Karpas-422 (cell line): ENCODE measurements at regions not wholly inside any gene's neighbourhood (a gene's known extent, or its start where the extent isn't known, plus 50 kb on each side); places are given as distances from the start of the nearest gene placed in this dataset.

Experiments
- DNase-seq: peaks from one replicate; pipeline ENCODE4 v3.0.0-alpha.2; 2015
- H2AFZ ChIP-seq: fragments of 200-600 bp; sonication (generic); 2 replicates; pipeline ENCODE4 v1.6.1; 2014; ENCODE audit warnings: antibody characterized with exemption, low read length, mixed read lengths
- H3K27ac ChIP-seq: fragments of 200-600 bp; sonication (generic); 2 replicates; pipeline ENCODE4 v1.5.1; 2014; ENCODE audit warnings: mild to moderate bottlenecking, low read length, moderate library complexity
- H3K27me3 ChIP-seq: fragments of 200-600 bp; sonication (generic); 2 replicates; pipeline ENCODE4 v1.6.1; 2014; ENCODE audit warnings: low read length, mixed read lengths
- H3K36me3 ChIP-seq: fragments of 200-600 bp; sonication (generic); 2 replicates; pipeline ENCODE4 v1.6.1; 2014; ENCODE audit warnings: low read length, mixed read lengths; ENCODE audit not compliant: insufficient read depth
- H3K4me1 ChIP-seq: fragments of 200-600 bp; sonication (generic); 2 replicates; pipeline ENCODE4 v1.6.1; 2014; ENCODE audit warnings: mild to moderate bottlenecking, low read length, mixed read lengths
- H3K4me2 ChIP-seq: fragments of 200-600 bp; sonication (generic); 2 replicates; pipeline ENCODE4 v1.6.1; 2014; ENCODE audit warnings: low read length, low read depth, mild to moderate bottlenecking; ENCODE audit not compliant: poor library complexity, severe bottlenecking
- H3K4me3 ChIP-seq: fragments of 200-600 bp; sonication (generic); 2 replicates; pipeline ENCODE4 v1.5.1; 2014; ENCODE audit warnings: mild to moderate bottlenecking, antibody characterized with exemption, low read length, mixed read lengths
- H3K79me2 ChIP-seq: fragments of 200-600 bp; sonication (generic); 2 replicates; pipeline ENCODE4 v1.6.1; 2014; ENCODE audit warnings: mild to moderate bottlenecking, low read length, mixed read lengths
- H3K9ac ChIP-seq: fragments of 200-600 bp; sonication (generic); 2 replicates; pipeline ENCODE4 v1.6.0; 2014; ENCODE audit warnings: low read length
- H3K9me2 ChIP-seq: fragments of 200-600 bp; sonication (generic), shearing (Covaris generic); replicated peaks from 2 replicates; pipeline ENCODE4 v1.6.0; 2014; ENCODE audit warnings: mild to moderate bottlenecking, low read length, moderate library complexity; ENCODE audit not compliant: insufficient read depth
- H3K9me3 ChIP-seq: fragments of 300-700, 200-600 bp; sonication (generic); 2 replicates; pipeline ENCODE4 v1.6.1; 2014; ENCODE audit warnings: low read length, mixed read lengths
- H4K20me1 ChIP-seq: fragments of 200-600 bp; sonication (generic); 2 replicates; pipeline ENCODE4 v1.6.1; 2014; ENCODE audit warnings: mild to moderate bottlenecking, antibody characterized with exemption, low read length, low read depth; ENCODE audit not compliant: insufficient read depth

DNA sequence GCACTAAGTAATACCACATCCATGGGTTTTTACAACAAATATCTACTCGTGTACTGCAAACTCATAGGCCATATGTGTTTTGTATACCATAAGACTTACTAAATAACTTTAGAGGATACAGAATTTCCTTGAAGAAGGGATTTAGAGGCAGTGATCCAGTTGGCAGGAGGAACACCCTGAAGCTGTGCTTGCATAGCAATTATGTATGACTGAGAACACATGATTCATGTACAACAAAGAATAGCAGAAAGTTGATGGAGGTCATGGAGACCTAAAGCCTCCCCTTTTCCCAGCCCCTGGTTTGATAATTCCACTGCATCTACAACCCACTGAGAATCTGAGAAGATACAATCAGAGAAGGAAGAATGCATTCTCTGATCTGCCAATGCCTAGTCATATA is 83.8 kb upstream of the PMFBP1 start:
- Histone ChIP-seq H3K36me3 (no peaks in the 10 kb centered on the region), H3K4me3 (no peak overlapping the region), H2AFZ (no peak overlapping the region), H3K4me1 (no peaks in the 10 kb centered on the region), H3K9ac (no peak overlapping the region), H3K79me2 (no peaks in the 10 kb centered on the region), H3K9me2 (no peaks in the 10 kb centered on the region), H3K27ac (no peak overlapping the region), H4K20me1 (no peaks in the 10 kb centered on the region), H3K9me3 (no peaks in the 10 kb centered on the region), H3K27me3 (no peaks in the 10 kb centered on the region), H3K4me2 (no peak overlapping the region)
- no peak for DNase-seq

DNA sequence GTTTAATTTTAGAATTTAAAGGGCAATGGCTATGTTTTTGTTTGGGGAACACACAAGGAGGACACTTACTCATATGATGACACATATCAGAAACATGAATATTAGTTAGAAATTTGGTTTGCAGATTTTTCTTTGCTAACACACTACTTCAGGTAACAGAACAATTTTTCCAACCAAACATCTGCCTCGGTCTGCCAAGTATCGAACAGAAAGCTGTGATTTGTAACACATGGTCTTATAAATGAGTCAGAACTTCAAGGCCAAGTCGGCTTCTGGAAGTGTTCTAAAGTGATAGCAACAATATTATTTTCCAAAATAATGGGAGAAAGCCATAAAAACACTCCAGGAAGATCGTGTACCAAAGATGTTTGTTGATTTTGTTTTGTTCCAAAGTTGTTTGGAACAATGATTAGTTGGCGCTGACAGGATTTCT is 75.9 kb upstream of the PMFBP1 start:
- Histone ChIP-seq H3K36me3 (no peaks in the 10 kb centered on the region), H3K4me1 (no peaks in the 10 kb centered on the region), H3K9me3 (no peaks in the 10 kb centered on the region), H3K27ac (no peak overlapping the region), H3K4me3 (no peak overlapping the region), H3K79me2 (no peaks in the 10 kb centered on the region), H3K27me3 (no peaks in the 10 kb centered on the region), H3K9me2 (no peaks in the 10 kb centered on the region), H2AFZ (no peak overlapping the region), H3K4me2 (no peak overlapping the region), H3K9ac (no peak overlapping the region), H4K20me1 (no peaks in the 10 kb centered on the region)
- DNase-seq = no peak

DNA sequence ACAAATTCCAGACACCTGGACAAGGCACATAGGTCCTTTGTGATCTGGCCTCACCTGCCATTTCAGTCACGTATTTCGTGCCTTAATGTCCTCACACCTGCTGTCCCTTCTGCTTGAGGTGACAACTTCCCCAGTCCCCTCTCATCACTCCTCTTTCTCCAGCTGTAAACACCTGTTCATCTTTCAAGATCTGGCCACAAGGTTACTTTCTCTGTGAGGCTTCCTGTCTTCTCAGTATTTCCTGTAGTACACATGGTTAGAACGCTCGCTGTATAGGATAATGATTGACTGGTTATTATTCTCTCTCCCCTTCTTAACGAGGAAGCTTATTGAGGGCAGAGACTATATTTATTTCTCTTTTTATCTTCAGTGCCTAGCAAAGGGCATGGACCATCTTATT is 74.5 kb upstream of the PMFBP1 start:
- no peaks in the 10 kb centered on the region for H3K27me3 ChIP-seq

DNA sequence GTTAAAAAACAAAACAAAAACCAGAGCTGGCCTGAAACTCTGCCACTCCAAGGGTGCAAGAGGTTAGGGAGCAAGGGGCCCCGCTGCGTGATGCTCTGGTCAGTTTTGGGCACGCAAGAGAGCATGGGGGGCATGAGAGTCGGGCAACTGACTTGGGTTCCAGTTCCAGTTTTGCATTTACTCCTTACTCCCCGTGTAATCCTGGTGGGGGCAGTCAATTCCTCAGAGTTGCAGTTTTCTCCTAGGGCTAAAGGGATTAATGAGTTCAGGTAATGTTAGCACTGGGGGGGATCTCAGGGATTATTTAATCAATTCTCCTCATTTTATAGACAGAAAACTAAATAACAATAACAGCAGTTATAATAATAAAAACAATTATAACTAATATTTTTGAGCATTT is 72.9 kb upstream of the PMFBP1 start:
- H3K9me3 ChIP-seq = no peaks in the 10 kb centered on the region
- H3K36me3 ChIP-seq = no peaks in the 10 kb centered on the region
- H3K9ac ChIP-seq = no peak overlapping the region
- H3K4me1 ChIP-seq = no peaks in the 10 kb centered on the region
- H3K4me2 ChIP-seq = no peak overlapping the region
- no peak overlapping the region for H3K27ac ChIP-seq
- no peak overlapping the region for H3K4me3 ChIP-seq
- no peaks in the 10 kb centered on the region for H4K20me1 ChIP-seq
- no peaks in the 10 kb centered on the region for H3K79me2 ChIP-seq
- no peaks in the 10 kb centered on the region for H3K27me3 ChIP-seq
- DNase-seq = no peak
- no peak overlapping the region for H2AFZ ChIP-seq
- H3K9me2 ChIP-seq = no peaks in the 10 kb centered on the region

More for the DNA sequence above, 74.5 kb upstream of the PMFBP1 start:
- Histone ChIP-seq H3K9me3 (no peaks in the 10 kb centered on the region), H3K4me1 (no peaks in the 10 kb centered on the region), H3K36me3 (no peaks in the 10 kb centered on the region), H3K9ac (no peak overlapping the region), H3K79me2 (no peaks in the 10 kb centered on the region), H3K4me2 (no peak overlapping the region), H3K9me2 (no peaks in the 10 kb centered on the region), H2AFZ (no peak overlapping the region), H4K20me1 (no peaks in the 10 kb centered on the region), H3K27ac (no peak overlapping the region), H3K4me3 (no peak overlapping the region)
- no peak for DNase-seq

DNA sequence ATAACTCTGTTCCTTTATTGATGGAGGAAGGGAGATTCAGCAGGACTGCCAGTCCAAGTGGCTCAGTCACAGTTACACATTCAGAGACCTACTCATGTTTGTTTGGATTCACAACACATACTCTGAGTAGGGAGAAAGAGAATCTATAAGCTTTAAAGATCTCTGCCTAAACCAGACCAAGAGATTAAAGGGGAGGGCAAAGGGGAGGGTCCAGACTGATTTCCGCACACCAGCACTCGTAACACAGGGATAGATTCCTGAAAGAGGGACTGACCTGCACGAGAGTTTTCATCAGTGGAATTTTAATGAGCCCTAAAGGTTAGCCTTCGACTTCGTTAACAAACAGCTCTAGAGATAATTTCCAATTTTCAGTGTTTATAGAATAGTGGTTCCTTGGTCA is 71.7 kb upstream of the PMFBP1 start:
- H3K4me1 ChIP-seq = no peaks in the 10 kb centered on the region
- no peaks in the 10 kb centered on the region for H3K9me3 ChIP-seq
- H2AFZ ChIP-seq = no peak overlapping the region
- no peak for DNase-seq
- no peaks in the 10 kb centered on the region for H3K79me2 ChIP-seq
- H3K4me2 ChIP-seq = no peak overlapping the region
- no peaks in the 10 kb centered on the region for H4K20me1 ChIP-seq
- H3K27ac ChIP-seq = no peak overlapping the region
- H3K36me3 ChIP-seq = no peaks in the 10 kb centered on the region
- no peak overlapping the region for H3K9ac ChIP-seq
- no peak overlapping the region for H3K4me3 ChIP-seq
- no peaks in the 10 kb centered on the region for H3K9me2 ChIP-seq
- no peaks in the 10 kb centered on the region for H3K27me3 ChIP-seq

DNA sequence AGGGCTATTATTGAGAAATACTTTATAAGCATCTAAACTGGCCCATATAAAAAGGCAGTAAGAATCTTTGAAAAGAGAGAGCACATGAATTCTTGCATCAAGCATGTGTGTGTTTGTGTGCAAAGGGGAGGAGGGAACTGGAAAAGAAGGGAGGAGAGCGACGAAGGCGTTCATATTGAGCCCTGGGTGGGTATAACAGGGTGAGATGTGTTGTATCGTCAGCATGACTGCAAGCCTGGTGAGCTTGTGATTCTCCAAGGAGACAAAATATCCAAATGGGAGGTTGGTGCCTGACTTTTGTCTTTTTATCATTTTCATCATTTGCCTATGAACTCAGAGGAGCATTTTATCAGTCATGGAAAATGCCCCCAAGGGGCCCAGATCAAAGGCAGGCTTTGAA is 70.8 kb upstream of the PMFBP1 start:
- Histone ChIP-seq H3K9me3 (no peaks in the 10 kb centered on the region), H3K9ac (no peak overlapping the region), H3K9me2 (no peaks in the 10 kb centered on the region), H4K20me1 (no peaks in the 10 kb centered on the region), H3K79me2 (no peaks in the 10 kb centered on the region), H3K27me3 (no peaks in the 10 kb centered on the region), H3K36me3 (no peaks in the 10 kb centered on the region), H3K4me2 (no peak overlapping the region), H2AFZ (no peak overlapping the region), H3K27ac (no peak overlapping the region), H3K4me3 (no peak overlapping the region), H3K4me1 (no peaks in the 10 kb centered on the region)
- DNase-seq = no peak

DNA sequence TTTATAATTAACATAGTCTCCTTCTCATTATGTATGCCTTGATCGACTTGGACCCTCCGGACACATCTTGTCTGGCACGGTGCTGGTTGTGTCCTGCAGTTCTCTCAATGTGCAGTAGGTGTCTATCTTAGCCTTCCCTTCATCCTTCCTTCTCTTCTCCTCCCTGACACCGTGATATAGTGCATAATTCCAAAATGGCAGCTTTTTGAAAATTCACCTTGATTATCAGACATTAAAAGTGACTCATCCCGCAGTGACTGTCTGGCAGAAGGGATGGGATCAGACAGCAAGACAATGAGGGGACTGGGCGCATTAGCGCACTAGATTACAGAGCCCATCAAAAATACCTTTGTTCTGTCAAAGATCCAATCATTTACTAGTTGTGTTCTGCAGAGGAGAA is 70.0 kb upstream of the PMFBP1 start:
- Histone ChIP-seq H3K4me1 (no peaks in the 10 kb centered on the region), H3K27me3 (no peaks in the 10 kb centered on the region), H3K9me3 (no peaks in the 10 kb centered on the region), H3K27ac (no peak overlapping the region), H3K4me2 (no peak overlapping the region), H3K9me2 (no peaks in the 10 kb centered on the region), H2AFZ (no peak overlapping the region), H3K79me2 (no peaks in the 10 kb centered on the region), H4K20me1 (no peaks in the 10 kb centered on the region), H3K36me3 (no peaks in the 10 kb centered on the region), H3K4me3 (no peak overlapping the region), H3K9ac (no peak overlapping the region)
- DNase-seq = peak; percentile 54

DNA sequence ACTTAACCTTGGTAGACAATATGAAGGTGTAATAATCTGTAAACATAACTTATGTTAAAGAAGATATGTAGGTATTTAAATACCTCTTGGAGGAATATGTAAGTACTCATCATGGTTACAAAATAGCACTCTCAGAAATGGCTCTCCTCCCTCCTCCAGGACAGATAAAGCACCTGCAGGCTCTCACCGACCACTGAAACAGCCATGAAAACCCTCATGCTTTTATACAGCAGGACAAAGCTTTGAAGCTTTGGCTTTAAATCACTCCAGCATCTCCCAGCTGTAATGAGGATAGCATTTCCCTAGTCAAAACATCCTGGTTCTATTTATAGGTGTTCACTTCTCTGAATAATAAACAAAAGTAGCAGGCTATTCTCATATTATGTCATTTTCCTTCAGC is 69.1 kb upstream of the PMFBP1 start:
- Histone ChIP-seq H3K4me2 (no peak overlapping the region), H3K4me3 (no peak overlapping the region), H3K4me1 (no peaks in the 10 kb centered on the region), H3K9me3 (no peaks in the 10 kb centered on the region), H4K20me1 (no peaks in the 10 kb centered on the region), H3K27ac (no peak overlapping the region), H3K36me3 (no peaks in the 10 kb centered on the region), H3K9me2 (no peaks in the 10 kb centered on the region), H3K9ac (no peak overlapping the region), H3K79me2 (no peaks in the 10 kb centered on the region), H3K27me3 (no peaks in the 10 kb centered on the region), H2AFZ (no peak overlapping the region)
- no peak for DNase-seq

DNA sequence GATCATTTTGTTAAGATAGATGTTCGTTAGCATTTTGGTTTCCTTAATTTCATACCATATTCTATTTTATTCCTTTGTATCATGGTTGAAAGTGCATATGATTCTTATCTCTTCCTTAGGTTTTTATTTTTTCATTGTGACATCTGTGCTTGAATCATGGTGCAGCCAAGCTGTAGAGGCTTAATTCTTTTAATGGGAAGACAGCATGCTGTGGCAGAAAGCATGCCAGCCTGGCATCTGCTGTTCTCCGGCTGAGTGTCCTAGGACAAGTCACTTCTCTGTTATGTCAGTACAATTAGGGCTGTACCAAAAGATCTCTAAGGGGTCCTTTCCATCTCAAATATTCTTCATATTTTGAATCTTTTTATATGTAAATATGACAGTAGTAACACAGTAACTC is 68.5 kb upstream of the PMFBP1 start:
- no peaks in the 10 kb centered on the region for H3K9me3 ChIP-seq
- no peak overlapping the region for H3K9ac ChIP-seq
- H3K4me3 ChIP-seq = no peak overlapping the region
- no peaks in the 10 kb centered on the region for H3K9me2 ChIP-seq
- no peak overlapping the region for H2AFZ ChIP-seq
- H3K36me3 ChIP-seq = no peaks in the 10 kb centered on the region
- H3K79me2 ChIP-seq = no peaks in the 10 kb centered on the region
- H3K4me2 ChIP-seq = no peak overlapping the region
- DNase-seq = no peak
- H3K27me3 ChIP-seq = no peaks in the 10 kb centered on the region
- no peak overlapping the region for H3K27ac ChIP-seq
- H4K20me1 ChIP-seq = no peaks in the 10 kb centered on the region
- no peaks in the 10 kb centered on the region for H3K4me1 ChIP-seq
